ENCODE measurements at regions not wholly inside any gene's neighbourhood (a gene's known extent, or its start where the extent isn't known, plus 50 kb on each side); places are given as distances from the start of the nearest gene placed in this dataset.

GRCh38 chr3:171522651-171523050, 62.4 kb upstream of the TNIK start:
- TF ChIP-seq POLR2A (IDR thresholded peaks at IDR 0.05; ENCODE audit: low read depth, low read length) = no peak
- TF ChIP-seq POLR2AphosphoS5 (IDR thresholded peaks at IDR 0.05; ENCODE audit: low read depth, low read length) = no peak

All from GM12892 (cell line).